Activated CD8-positive, alpha-beta memory T cell treated with anti-CD3 and anti-CD28 coated beads, Interleukin-2, amount 10 ng/mL, durations not matched to agents 7 days and 5 days (primary cell): ENCODE measurements at regions not wholly inside any gene's neighbourhood (a gene's known extent, or its start where the extent isn't known, plus 50 kb on each side); places are given as distances from the start of the nearest gene placed in this dataset.
"Not testable (repeated sequence)": the region's sequence is repeated elsewhere in the genome, so short reads cannot be mapped to it uniquely, and the experiment has no call there.

Experiments
- ATAC-seq: fragments of 150-1000 bp; cut with Tn5 transposase; one replicate; pipeline ENCODE4 v1.10.0; 2021; ENCODE audit warnings: moderate library complexity
- CTCF ChIA-PET: fragments of 350-600 bp; sonication (Branson Sonifier 250); formaldehyde crosslinking; loops from one replicate; lab custom pipeline; 2021; ENCODE audit warnings: antibody characterized with exemption; lab: Charles Lee
- DNase-seq: peaks from one replicate; pipeline ENCODE4 v3.0.0-alpha.2; 2020
- H3K27ac Mint-ChIP-seq: one replicate; pipeline ENCODE4 v1.8.0; 2021; ENCODE audit warnings: mild to moderate bottlenecking, mixed read lengths
- H3K27me3 Mint-ChIP-seq: one replicate; pipeline ENCODE4 v1.8.0; 2021; ENCODE audit warnings: mixed read lengths
- H3K36me3 Mint-ChIP-seq: one replicate; pipeline ENCODE4 v1.8.0; 2021; ENCODE audit warnings: mild to moderate bottlenecking, mixed read lengths
- H3K4me1 Mint-ChIP-seq: one replicate; pipeline ENCODE4 v1.8.0; 2021; ENCODE audit warnings: mixed read lengths
- H3K4me3 Mint-ChIP-seq: one replicate; pipeline ENCODE4 v1.8.0; 2021; ENCODE audit warnings: mild to moderate bottlenecking, moderate library complexity, mixed read lengths
- H3K9me3 Mint-ChIP-seq: one replicate; pipeline ENCODE4 v1.8.0; 2022; ENCODE audit warnings: low read depth, mixed read lengths

- Mint-ChIP-seq H3K27me3 (peaks cover 3% of the 10 kb centered on the region), H3K9me3 (peaks cover 6% of the 10 kb centered on the region), H3K4me1 (no peaks in the 10 kb centered on the region), H3K36me3 (no peaks in the 10 kb centered on the region), H3K4me3 (no peak overlapping the region), H3K27ac (no peak overlapping the region)
- CTCF ChIA-PET = interaction anchor here (0.7 kb wide), 1 partner anchor 79 kb away, joined by 3 read pairs; no protein-coding TSS in a partner anchor
- ATAC-seq (no peak), DNase-seq (no peak)
Measured at GRCh38 chr5:91252916-91253315, 130.2 kb downstream of the ARRDC3 start.

- ATAC-seq (no peak), DNase-seq (no peak)
- no peaks in the 10 kb centered on the region for H3K4me1 Mint-ChIP-seq
- H3K9me3 Mint-ChIP-seq = peaks cover 12% of the 10 kb centered on the region
- H3K27ac Mint-ChIP-seq = no peak overlapping the region
- H3K4me3 Mint-ChIP-seq = no peak overlapping the region
- H3K27me3 Mint-ChIP-seq = peaks cover 4% of the 10 kb centered on the region
- peaks cover 7% of the 10 kb centered on the region for H3K36me3 Mint-ChIP-seq
- CTCF ChIA-PET = interaction anchor here (1.1 to 4.6 kb wide), 2 partner anchors 25 to 139 kb away, joined by 4 to 28 read pairs; no protein-coding TSS in a partner anchor
Measured at GRCh38 chr5:91245871-91246270, 137.2 kb downstream of the ARRDC3 start.

GRCh38 chr5:91245074-91245452 is 138.1 kb downstream of the ARRDC3 start:
- no peak overlapping the region for H3K27ac Mint-ChIP-seq
- CTCF ChIA-PET = interaction anchor here (1.3 to 4.6 kb wide), 2 partner anchors 61 to 140 kb away, joined by 3 to 28 read pairs; no protein-coding TSS in a partner anchor
- peaks cover 4% of the 10 kb centered on the region for H3K27me3 Mint-ChIP-seq
- DNase-seq (no peak), ATAC-seq (no peak)
- no peaks in the 10 kb centered on the region for H3K4me1 Mint-ChIP-seq
- H3K9me3 Mint-ChIP-seq = peaks cover 11% of the 10 kb centered on the region
- H3K36me3 Mint-ChIP-seq = peaks cover 7% of the 10 kb centered on the region
- no peak overlapping the region for H3K4me3 Mint-ChIP-seq

GRCh38 chr5:91244380-91245073 is 138.6 kb downstream of the ARRDC3 start:
- no peaks in the 10 kb centered on the region for H3K4me1 Mint-ChIP-seq
- DNase-seq (no peak), ATAC-seq (no peak)
- H3K36me3 Mint-ChIP-seq = peaks cover 7% of the 10 kb centered on the region
- no peak overlapping the region for H3K4me3 Mint-ChIP-seq
- H3K9me3 Mint-ChIP-seq = peaks cover 8% of the 10 kb centered on the region
- CTCF ChIA-PET = interaction anchor here (1.3 to 4.6 kb wide), 2 partner anchors 61 to 141 kb away, joined by 3 to 28 read pairs; no protein-coding TSS in a partner anchor
- no peak overlapping the region for H3K27ac Mint-ChIP-seq
- H3K27me3 Mint-ChIP-seq = peaks cover 4% of the 10 kb centered on the region

GRCh38 chr5:91243852-91244251 is 139.3 kb downstream of the ARRDC3 start:
- CTCF ChIA-PET = interaction anchor here (1.3 to 4.6 kb wide), 2 partner anchors 60 to 141 kb away, joined by 3 to 28 read pairs; no protein-coding TSS in a partner anchor
- Mint-ChIP-seq H3K4me3 (no peak overlapping the region), H3K4me1 (no peaks in the 10 kb centered on the region), H3K27ac (no peak overlapping the region), H3K9me3 (peaks cover 8% of the 10 kb centered on the region), H3K27me3 (peaks cover 4% of the 10 kb centered on the region), H3K36me3 (peaks cover 7% of the 10 kb centered on the region)
- ATAC-seq (no peak), DNase-seq (no peak)

- H3K4me3 Mint-ChIP-seq = no peak overlapping the region
- DNase-seq = no peak
- CTCF ChIA-PET = no interaction called here
- H3K27ac Mint-ChIP-seq = no peak overlapping the region
- H3K36me3 Mint-ChIP-seq = peaks cover 7% of the 10 kb centered on the region
- peaks cover 4% of the 10 kb centered on the region for H3K27me3 Mint-ChIP-seq
- no peaks in the 10 kb centered on the region for H3K4me1 Mint-ChIP-seq
- no peak for ATAC-seq
- H3K9me3 Mint-ChIP-seq = peaks cover 8% of the 10 kb centered on the region
Measured at GRCh38 chr5:91243286-91243685, 139.8 kb downstream of the ARRDC3 start.

- not testable (repeated sequence) for DNase-seq, H3K4me3 Mint-ChIP-seq, H3K36me3 Mint-ChIP-seq, ATAC-seq, H3K4me1 Mint-ChIP-seq, H3K27me3 Mint-ChIP-seq, H3K9me3 Mint-ChIP-seq, H3K27ac Mint-ChIP-seq
- CTCF ChIA-PET = interaction anchor here (1.4 to 1.5 kb wide), 2 partner anchors 14 to 144 kb away, joined by 3 to 4 read pairs; no protein-coding TSS in a partner anchor
Measured at GRCh38 chr5:91241460-91241859, 141.7 kb downstream of the ARRDC3 start.

GRCh38 chr5:91240175-91240574 is 142.9 kb downstream of the ARRDC3 start:
- ATAC-seq = no peak
- Mint-ChIP-seq H3K4me3 (no peak overlapping the region), H3K4me1 (no peaks in the 10 kb centered on the region), H3K27ac (no peak overlapping the region), H3K36me3 (peaks cover 6% of the 10 kb centered on the region), H3K27me3 (peaks cover 4% of the 10 kb centered on the region), H3K9me3 (peaks cover 8% of the 10 kb centered on the region)
- CTCF ChIA-PET = no interaction called here
- DNase-seq = no peak

GRCh38 chr5:91235271-91235694 is 147.8 kb downstream of the ARRDC3 start:
- Mint-ChIP-seq H3K27me3 (no peaks in the 10 kb centered on the region), H3K27ac (no peak overlapping the region), H3K4me1 (no peaks in the 10 kb centered on the region), H3K9me3 (peaks cover 6% of the 10 kb centered on the region), H3K36me3 (peaks cover 5% of the 10 kb centered on the region), H3K4me3 (no peak overlapping the region)
- CTCF ChIA-PET = interaction anchor here (0.6 to 1.0 kb wide), 2 partner anchors 16 to 150 kb away, joined by 3 read pairs; no protein-coding TSS in a partner anchor
- DNase-seq (no peak), ATAC-seq (no peak)

GRCh38 chr5:91232523-91232922 is 150.6 kb downstream of the ARRDC3 start:
- H3K4me3 Mint-ChIP-seq = no peak overlapping the region
- DNase-seq (no peak), ATAC-seq (no peak)
- peaks cover 9% of the 10 kb centered on the region for H3K27me3 Mint-ChIP-seq
- peaks cover 18% of the 10 kb centered on the region for H3K9me3 Mint-ChIP-seq
- H3K4me1 Mint-ChIP-seq = no peaks in the 10 kb centered on the region
- H3K27ac Mint-ChIP-seq = no peak overlapping the region
- CTCF ChIA-PET = interaction anchor here (1.5 to 3.1 kb wide), 2 partner anchors 152 kb away, joined by 7 to 8 read pairs; no protein-coding TSS in a partner anchor
- H3K36me3 Mint-ChIP-seq = peaks cover 18% of the 10 kb centered on the region

- Mint-ChIP-seq H3K4me1 (no peaks in the 10 kb centered on the region), H3K4me3 (no peak overlapping the region), H3K36me3 (peaks cover 18% of the 10 kb centered on the region), H3K27ac (no peak overlapping the region), H3K27me3 (peaks cover 18% of the 10 kb centered on the region), H3K9me3 (peaks cover 18% of the 10 kb centered on the region)
- DNase-seq (no peak), ATAC-seq (no peak)
- CTCF ChIA-PET = interaction anchor here (0.9 to 3.8 kb wide), 5 partner anchors 10 to 190 kb away, joined by 3 to 100 read pairs (median 8); partner anchors contain the start of gene ARRDC3
Measured at GRCh38 chr5:91229031-91229727, 153.9 kb downstream of the ARRDC3 start.

- Mint-ChIP-seq H3K27me3 (peaks cover 18% of the 10 kb centered on the region), H3K27ac (no peak overlapping the region), H3K4me1 (no peaks in the 10 kb centered on the region), H3K4me3 (no peak overlapping the region), H3K36me3 (peaks cover 18% of the 10 kb centered on the region), H3K9me3 (peaks cover 18% of the 10 kb centered on the region)
- CTCF ChIA-PET = interaction anchor here (0.9 to 3.8 kb wide), 6 partner anchors 10 to 191 kb away, joined by 3 to 100 read pairs (median 6); partner anchors contain the start of gene ARRDC3
- no peak for DNase-seq
- ATAC-seq = no peak
Measured at GRCh38 chr5:91228188-91228587, 154.9 kb downstream of the ARRDC3 start.
